Tibial nerve (tissue), 3 donors: ENCODE measurements at regions not wholly inside any gene's neighbourhood (a gene's known extent, or its start where the extent isn't known, plus 50 kb on each side); places are given as distances from the start of the nearest gene placed in this dataset.

Source experiments
- CTCF ChIP-seq, 5 experiments: fragments of 200-600 bp in 3 of 5; fragments of 450-650 bp in 2 of 5; sonication (generic) in 3 of 5; IDR thresholded peaks; one replicate each; pipeline ENCODE4 v1.5.1; 2016 to 2019; ENCODE audit warnings: antibody characterized with exemption in 5 of 5, mild to moderate bottlenecking in 3 of 5, moderate library complexity in 2 of 5
- POLR2A ChIP-seq, 2 donors: fragments of 450-650 bp; IDR thresholded peaks; one replicate each; pipeline ENCODE4 v1.6.1; 2017; ENCODE audit warnings: antibody characterized with exemption in 2 of 2, mild to moderate bottlenecking in 2 of 2, moderate library complexity in 2 of 2

GRCh38 chr12:91651728-91652127, 469.1 kb upstream of the DCN start:
- no peak for TF ChIP-seq CTCF (IDR thresholded peaks at IDR 0.05)
- no peak for TF ChIP-seq POLR2A (IDR thresholded peaks at IDR 0.05)
